Effector memory CD4-positive, alpha-beta T cell (primary cell): ENCODE measurements at regions not wholly inside any gene's neighbourhood (a gene's known extent, or its start where the extent isn't known, plus 50 kb on each side); places are given as distances from the start of the nearest gene placed in this dataset.
"Not testable (repeated sequence)": the region's sequence is repeated elsewhere in the genome, so short reads cannot be mapped to it uniquely, and the experiment has no call there.

Experiments
- DNase-seq, 3 donors: peaks; one replicate each; pipeline ENCODE4 v3.0.0-alpha.2; 2020
- H3K27ac ChIP-seq: 2 replicates; pipeline ENCODE4 v1.7.0; 2013; ENCODE audit warnings: mild to moderate bottlenecking, low read length, moderate library complexity; ENCODE audit not compliant: insufficient read depth, poor library complexity, severe bottlenecking
- H3K27me3 ChIP-seq: replicated peaks from 2 replicates; pipeline ENCODE4 v1.7.0; 2013; ENCODE audit warnings: mild to moderate bottlenecking, low read length; ENCODE audit not compliant: insufficient read depth, control insufficient read depth, poor library complexity, severe bottlenecking
- H3K36me3 ChIP-seq: 2 replicates; pipeline ENCODE4 v1.7.0; 2013; ENCODE audit warnings: mild to moderate bottlenecking, low read length, moderate library complexity; ENCODE audit not compliant: control insufficient read depth, insufficient read depth
- H3K4me1 ChIP-seq: 2 replicates; pipeline ENCODE4 v1.7.0; 2013; ENCODE audit warnings: low read length, mild to moderate bottlenecking; ENCODE audit not compliant: control insufficient read depth, insufficient read depth, poor library complexity, severe bottlenecking
- H3K4me3 ChIP-seq: 2 replicates; pipeline ENCODE4 v1.7.0; 2013; ENCODE audit warnings: low read length, low read depth, mild to moderate bottlenecking; ENCODE audit not compliant: insufficient read depth, poor library complexity, severe bottlenecking
- H3K9me3 ChIP-seq: 2 replicates; pipeline ENCODE4 v1.7.0; 2013; ENCODE audit warnings: mild to moderate bottlenecking, low read length, moderate library complexity; ENCODE audit not compliant: control insufficient read depth

GRCh38 chr12:116666829-116667228, 71.0 kb downstream of the SPRING1 start:
- not testable (repeated sequence) for H3K36me3 ChIP-seq, H3K4me3 ChIP-seq, H3K27me3 ChIP-seq, H3K9me3 ChIP-seq, H3K4me1 ChIP-seq, DNase-seq, H3K27ac ChIP-seq

- Histone ChIP-seq H3K27ac (no peak overlapping the region), H3K9me3 (no peaks in the 10 kb centered on the region), H3K36me3 (no peaks in the 10 kb centered on the region), H3K27me3 (no peaks in the 10 kb centered on the region), H3K4me3 (no peak overlapping the region), H3K4me1 (no peaks in the 10 kb centered on the region)
- no peak for DNase-seq
Measured at GRCh38 chr12:116666305-116666673, 71.6 kb downstream of the SPRING1 start.

GRCh38 chr12:116665666-116666304, 72.1 kb downstream of the SPRING1 start:
- H3K27me3 ChIP-seq = no peaks in the 10 kb centered on the region
- no peak for DNase-seq
- no peak overlapping the region for H3K4me3 ChIP-seq
- no peak overlapping the region for H3K27ac ChIP-seq
- H3K9me3 ChIP-seq = no peaks in the 10 kb centered on the region
- no peaks in the 10 kb centered on the region for H3K4me1 ChIP-seq
- no peaks in the 10 kb centered on the region for H3K36me3 ChIP-seq

GRCh38 chr12:116664085-116664484, 73.8 kb downstream of the SPRING1 start:
- Histone ChIP-seq H3K36me3 (no peaks in the 10 kb centered on the region), H3K4me3 (no peak overlapping the region), H3K4me1 (no peaks in the 10 kb centered on the region), H3K9me3 (no peaks in the 10 kb centered on the region), H3K27ac (no peak overlapping the region), H3K27me3 (no peaks in the 10 kb centered on the region)
- DNase-seq = no peak

GRCh38 chr12:116662612-116663144, 75.2 kb downstream of the SPRING1 start:
- Histone ChIP-seq H3K4me1 (no peaks in the 10 kb centered on the region), H3K4me3 (no peak overlapping the region), H3K36me3 (no peaks in the 10 kb centered on the region), H3K9me3 (no peaks in the 10 kb centered on the region), H3K27ac (no peak overlapping the region), H3K27me3 (no peaks in the 10 kb centered on the region)
- DNase-seq = no peak

GRCh38 chr12:116661341-116661740, 76.5 kb downstream of the SPRING1 start:
- no peaks in the 10 kb centered on the region for H3K36me3 ChIP-seq
- no peaks in the 10 kb centered on the region for H3K4me1 ChIP-seq
- H3K9me3 ChIP-seq = no peaks in the 10 kb centered on the region
- no peak for DNase-seq
- no peak overlapping the region for H3K4me3 ChIP-seq
- no peak overlapping the region for H3K27ac ChIP-seq
- H3K27me3 ChIP-seq = no peaks in the 10 kb centered on the region

- not testable (repeated sequence) for H3K27me3 ChIP-seq, H3K9me3 ChIP-seq, H3K4me1 ChIP-seq, H3K4me3 ChIP-seq, H3K36me3 ChIP-seq, DNase-seq, H3K27ac ChIP-seq
Measured at GRCh38 chr12:116660740-116661139, 77.1 kb downstream of the SPRING1 start.

GRCh38 chr12:116659771-116660481, 77.9 kb downstream of the SPRING1 start:
- Histone ChIP-seq H3K4me3 (no peak overlapping the region), H3K9me3 (no peaks in the 10 kb centered on the region), H3K4me1 (no peaks in the 10 kb centered on the region), H3K36me3 (no peaks in the 10 kb centered on the region), H3K27me3 (no peaks in the 10 kb centered on the region), H3K27ac (no peak overlapping the region)
- no peak for DNase-seq

GRCh38 chr12:116657921-116658495, 79.9 kb downstream of the SPRING1 start:
- H3K4me3 ChIP-seq = no peak overlapping the region
- no peak for DNase-seq
- H3K4me1 ChIP-seq = no peaks in the 10 kb centered on the region
- H3K9me3 ChIP-seq = no peaks in the 10 kb centered on the region
- H3K36me3 ChIP-seq = no peaks in the 10 kb centered on the region
- no peak overlapping the region for H3K27ac ChIP-seq
- no peaks in the 10 kb centered on the region for H3K27me3 ChIP-seq

- no peak overlapping the region for H3K27ac ChIP-seq
- no peak overlapping the region for H3K4me3 ChIP-seq
- H3K9me3 ChIP-seq = no peaks in the 10 kb centered on the region
- DNase-seq = no peak
- no peaks in the 10 kb centered on the region for H3K4me1 ChIP-seq
- no peaks in the 10 kb centered on the region for H3K27me3 ChIP-seq
- no peaks in the 10 kb centered on the region for H3K36me3 ChIP-seq
Measured at GRCh38 chr12:116656306-116656705, 81.6 kb downstream of the SPRING1 start.
